Right lobe of liver (tissue), 4 donors: ENCODE measurements at regions not wholly inside any gene's neighbourhood (a gene's known extent, or its start where the extent isn't known, plus 50 kb on each side); places are given as distances from the start of the nearest gene placed in this dataset.

ENCODE experiments used
- CTCF ChIP-seq, 4 donors: fragments of 200-600 bp in 3 of 4; fragments of 450-650 bp in 1 of 4; IDR thresholded peaks; one replicate each; pipeline versions ENCODE4 v1.5.1 to v1.8.0; 2016 to 2022; ENCODE audit warnings: antibody characterized with exemption in 4 of 4, mild to moderate bottlenecking in 2 of 4
- POLR2A ChIP-seq: fragments of 450-650 bp; IDR thresholded peaks from one replicate; pipeline ENCODE4 v1.6.1; 2017; ENCODE audit warnings: antibody characterized with exemption, mild to moderate bottlenecking
- donor health status: DM: no; HTN: no; CAD: no.
- donor health status: DM: no; HTN: no; CAD: no.
- donor health status: DM: no; HTN: yes; CAD: no.

- TF ChIP-seq CTCF (IDR thresholded peaks at IDR 0.05) (no peak), POLR2A (no peak)
Measured at GRCh38 chrY:12358337-12358736, 342.7 kb upstream of the USP9Y start.
